ENCODE measurements at regions not wholly inside any gene's neighbourhood (a gene's known extent, or its start where the extent isn't known, plus 50 kb on each side); places are given as distances from the start of the nearest gene placed in this dataset.

DNA sequence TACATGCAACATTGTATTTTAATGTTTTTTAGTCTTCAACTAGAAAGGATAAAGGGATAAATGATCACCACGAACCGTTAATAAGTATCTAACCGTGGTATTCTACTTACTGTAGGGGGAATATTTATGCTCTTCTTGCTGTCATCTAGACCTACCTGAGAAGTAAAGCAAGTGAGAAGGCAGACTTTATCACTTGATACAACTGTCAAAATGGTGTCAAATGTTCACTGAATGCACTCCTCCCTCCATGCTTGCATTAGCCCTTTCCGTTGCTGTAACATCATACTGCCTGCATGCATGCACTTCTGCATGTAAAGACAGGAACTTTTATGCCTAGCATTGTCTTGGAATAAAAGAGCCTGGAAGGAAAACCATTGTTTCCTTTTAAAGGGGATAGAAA lies 298.6 kb upstream of the PMFBP1 start:
- Mint-ChIP-seq H3K9me3 (no peaks in the 10 kb centered on the region), H3K36me3 (no peaks in the 10 kb centered on the region), H3K27me3 (ENCODE audit: low read depth in 3 of 3) (no peaks in the 10 kb centered on the region), H3K4me3 (no peak overlapping the region), H3K4me1 (no peaks in the 10 kb centered on the region), H3K27ac (no peak overlapping the region)
- TF ChIP-seq CTCF (IDR thresholded peaks at IDR 0.05) = no peak
- H2AFZ ChIP-seq (ENCODE audit: insufficient read depth, low read depth, low read length, poor library complexity, severe bottlenecking) = no peak overlapping the region
- H4K20me1 ChIP-seq (ENCODE audit: insufficient read depth, low read length) = no peaks in the 10 kb centered on the region
- H3K9ac ChIP-seq (ENCODE audit: insufficient read depth, low read length, poor library complexity, severe bottlenecking) = no peak overlapping the region
- 100% methylated on average over 1 of the region's 4 CpGs for WGBS (ENCODE audit: insufficient coverage)
- no peak overlapping the region for H3K27ac ChIP-seq (ENCODE audit: low read depth in 1 of 2, low read length in 2 of 2)
- no peak overlapping the region for H3K4me2 ChIP-seq (replicated peaks; ENCODE audit: extremely low read depth, low read length, poor library complexity, severe bottlenecking)
- DNase-seq = no peak
- no peaks in the 10 kb centered on the region for H3K36me3 ChIP-seq (replicated peaks in 1 of 2; ENCODE audit: control insufficient read depth in 1 of 2, insufficient read depth in 2 of 2, low read length in 2 of 2)
- no peaks in the 10 kb centered on the region for H3K79me2 ChIP-seq (ENCODE audit: insufficient read depth, low read length)
- intact Hi-C loops (cut with micrococcal nuclease) = no loop called here
- no peaks in the 10 kb centered on the region for H3K9me3 ChIP-seq (replicated peaks in 1 of 2; ENCODE audit: control insufficient read depth in 1 of 2, insufficient read depth in 1 of 2, low read length in 2 of 2)
- H3K27me3 ChIP-seq (ENCODE audit: control insufficient read depth in 2 of 2, insufficient read depth in 2 of 2, low read length in 2 of 2) = no peaks in the 10 kb centered on the region
- no peaks in the 10 kb centered on the region for H3K4me1 ChIP-seq (ENCODE audit: control insufficient read depth in 1 of 2, insufficient read depth in 2 of 2, low read length in 2 of 2)
- no peak overlapping the region for H3K4me3 ChIP-seq (replicated peaks in 1 of 3; ENCODE audit: low read depth in 2 of 3, low read length in 3 of 3)

DNA sequence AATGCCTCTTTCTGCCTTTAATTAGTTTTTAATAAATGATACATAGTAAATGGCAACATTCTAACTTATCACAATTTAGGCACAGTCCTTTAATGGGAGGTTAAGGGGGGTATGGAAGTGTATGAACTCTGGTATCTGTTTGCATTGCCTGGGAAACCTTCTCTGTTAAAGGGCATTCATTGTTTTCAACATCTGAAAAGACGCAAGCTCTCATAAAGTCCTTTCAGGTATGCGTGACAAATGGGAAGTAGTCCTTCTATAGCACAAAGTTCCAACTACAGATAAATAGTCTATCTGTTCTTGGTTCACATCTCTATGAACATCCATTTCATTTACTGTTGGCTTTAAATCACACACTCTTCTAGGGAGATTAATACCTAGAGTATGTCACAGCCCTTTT lies 298.0 kb upstream of the PMFBP1 start:
- TF ChIP-seq CTCF (IDR thresholded peaks at IDR 0.05) = no peak
- H3K36me3 ChIP-seq (replicated peaks in 1 of 2; ENCODE audit: control insufficient read depth in 1 of 2, insufficient read depth in 2 of 2, low read length in 2 of 2) = no peaks in the 10 kb centered on the region
- H3K4me3 ChIP-seq (replicated peaks in 1 of 3; ENCODE audit: low read depth in 2 of 3, low read length in 3 of 3) = no peak overlapping the region
- no peaks in the 10 kb centered on the region for H3K27me3 ChIP-seq (ENCODE audit: control insufficient read depth in 2 of 2, insufficient read depth in 2 of 2, low read length in 2 of 2)
- no peak for DNase-seq
- H3K27ac ChIP-seq (ENCODE audit: low read depth in 1 of 2, low read length in 2 of 2) = no peak overlapping the region
- intact Hi-C loops (cut with micrococcal nuclease) = loop anchor here in 1 of 2 donors (10.0 kb wide), 1 partner anchor 345 kb away; no protein-coding TSS in a partner anchor
- no peak overlapping the region for H3K27ac Mint-ChIP-seq
- no CpG with 5 or more reads among the region's 2 CpGs for WGBS (ENCODE audit: insufficient coverage)
- peaks cover 2% of the 10 kb centered on the region for H3K4me1 Mint-ChIP-seq
- peaks cover 0 to 1% (median 0%) of the 10 kb centered on the region in 7 donors for H3K9me3 Mint-ChIP-seq
- H4K20me1 ChIP-seq (ENCODE audit: insufficient read depth, low read length) = no peaks in the 10 kb centered on the region
- H3K4me3 Mint-ChIP-seq = no peak overlapping the region
- H3K27me3 Mint-ChIP-seq (ENCODE audit: low read depth in 3 of 3) = no peaks in the 10 kb centered on the region
- no peak overlapping the region for H2AFZ ChIP-seq (ENCODE audit: insufficient read depth, low read depth, low read length, poor library complexity, severe bottlenecking)
- no peak overlapping the region for H3K4me2 ChIP-seq (replicated peaks; ENCODE audit: extremely low read depth, low read length, poor library complexity, severe bottlenecking)
- H3K4me1 ChIP-seq (ENCODE audit: control insufficient read depth in 1 of 2, insufficient read depth in 2 of 2, low read length in 2 of 2) = no peaks in the 10 kb centered on the region
- H3K79me2 ChIP-seq (ENCODE audit: insufficient read depth, low read length) = no peaks in the 10 kb centered on the region
- no peak overlapping the region for H3K9ac ChIP-seq (ENCODE audit: insufficient read depth, low read length, poor library complexity, severe bottlenecking)
- H3K9me3 ChIP-seq (replicated peaks in 1 of 2; ENCODE audit: control insufficient read depth in 1 of 2, insufficient read depth in 1 of 2, low read length in 2 of 2) = no peaks in the 10 kb centered on the region
- no peaks in the 10 kb centered on the region for H3K36me3 Mint-ChIP-seq
